Transverse colon (tissue), 4 donors: ENCODE measurements at regions not wholly inside any gene's neighbourhood (a gene's known extent, or its start where the extent isn't known, plus 50 kb on each side); places are given as distances from the start of the nearest gene placed in this dataset.

Experiments used
- DNase-seq: peaks from one replicate; pipeline ENCODE4 v3.0.0-alpha.2; 2019
- H3K27ac ChIP-seq, 4 donors: fragments of 200-600 bp; sonication (generic); 2 replicates each; pipeline ENCODE4 v1.5.1; 2016 to 2018; ENCODE audit warnings: inconsistent platforms in 4 of 4
- H3K27me3 ChIP-seq: fragments of 200-600 bp; sonication (generic); 2 replicates; pipeline ENCODE4 v1.5.1; 2017; ENCODE audit warnings: inconsistent platforms
- H3K36me3 ChIP-seq, 4 donors: fragments of 200-600 bp; sonication (generic); 2 replicates each; pipeline ENCODE4 v1.5.1; 2017 to 2019; ENCODE audit warnings: inconsistent platforms in 4 of 4
- H3K4me1 ChIP-seq, 4 donors: fragments of 200-600 bp; sonication (generic); 2 replicates each; pipeline ENCODE4 v1.5.1; 2017 to 2020; ENCODE audit warnings: inconsistent platforms in 4 of 4
- H3K4me3 ChIP-seq, 4 donors: fragments of 200-600 bp; sonication (generic); 1 replicate in 1 of 4; 2 replicates in 3 of 4; pipeline versions ENCODE4 v1.5.1 to v1.6.1; 2017 to 2019; ENCODE audit warnings: inconsistent platforms in 4 of 4
- H3K9me3 ChIP-seq, 2 donors: fragments of 200-600 bp; sonication (generic); 2 replicates each; pipeline ENCODE4 v1.5.1; 2017 to 2019; ENCODE audit warnings: inconsistent platforms in 2 of 2
- EP300 ChIP-seq: sonication (generic); formaldehyde crosslinking; IDR thresholded peaks from one replicate; pipeline ENCODE4 v1.6.1; 2017; ENCODE audit warnings: antibody characterized with exemption, low read depth
- POLR2A ChIP-seq: fragments of 450-650 bp; IDR thresholded peaks from one replicate; pipeline ENCODE4 v1.6.1; 2016; ENCODE audit warnings: antibody characterized with exemption, mild to moderate bottlenecking, moderate library complexity
- POLR2AphosphoS5 ChIP-seq, 3 donors: sonication (generic); formaldehyde crosslinking; IDR thresholded peaks; one replicate each; pipeline ENCODE4 v1.6.1; 2016; ENCODE audit warnings: antibody characterized with exemption in 3 of 3
- WGBS, 2 donors: methylation state at CpG; one replicate each; pipeline ENCODE4 v1.1.5; 2018; ENCODE audit warnings: low coverage in 1 of 2; 5-methylcytosine and 5-hydroxymethylcytosine counted together
- in situ Hi-C, 4 donors: fragments of 200-750 bp; cut with MboI; loops; one replicate each; pipeline versions ENCODE4 v1.15.0 to v1.15.1; 2017; ENCODE audit warnings: low sequenced_read_pairs in 3 of 4, low pct_ligation_motif_present in 1 of 4, low pct_unique_long_range_greater_than_20kb in 1 of 4
- intact Hi-C: fragments of 100-400 bp; cut with DNase I; formaldehyde crosslinking; loops from one replicate; pipeline ENCODE4 v1.15.1; 2023; ENCODE audit warnings: low total_unique reads
- TF ChIP-seq, protein P1 (sequence below), 5 experiments: fragments of 200-600 bp in 3 of 5; fragments of 450-650 bp in 2 of 5; sonication (generic) in 3 of 5; IDR thresholded peaks; 1 replicate in 2 of 5; 2 replicates in 3 of 5; pipeline ENCODE4 v1.5.1; 2016 to 2017; ENCODE audit warnings: antibody characterized with exemption in 5 of 5, inconsistent platforms in 3 of 5, mild to moderate bottlenecking in 2 of 5, moderate library complexity in 1 of 5

DNA sequence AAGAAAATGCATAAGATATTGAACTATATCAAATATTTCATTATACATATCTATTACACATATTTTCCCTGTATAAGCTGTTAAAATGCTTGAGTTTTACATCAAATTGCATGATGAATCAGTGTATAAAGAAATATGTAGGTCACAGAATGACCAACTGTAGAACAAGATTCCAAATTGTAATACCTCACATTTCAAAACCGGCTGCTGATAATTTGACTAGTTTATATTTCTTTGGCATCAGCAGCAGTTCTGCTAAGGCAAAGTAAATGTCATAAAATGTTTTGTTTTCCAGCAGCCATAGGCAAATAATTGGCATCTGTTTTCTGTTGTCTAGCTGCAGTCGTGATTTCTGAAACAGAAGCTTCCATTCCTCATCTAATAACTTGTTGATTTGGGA is 633.9 kb downstream of the ARL4A start:
- TF ChIP-seq, protein P1, sequence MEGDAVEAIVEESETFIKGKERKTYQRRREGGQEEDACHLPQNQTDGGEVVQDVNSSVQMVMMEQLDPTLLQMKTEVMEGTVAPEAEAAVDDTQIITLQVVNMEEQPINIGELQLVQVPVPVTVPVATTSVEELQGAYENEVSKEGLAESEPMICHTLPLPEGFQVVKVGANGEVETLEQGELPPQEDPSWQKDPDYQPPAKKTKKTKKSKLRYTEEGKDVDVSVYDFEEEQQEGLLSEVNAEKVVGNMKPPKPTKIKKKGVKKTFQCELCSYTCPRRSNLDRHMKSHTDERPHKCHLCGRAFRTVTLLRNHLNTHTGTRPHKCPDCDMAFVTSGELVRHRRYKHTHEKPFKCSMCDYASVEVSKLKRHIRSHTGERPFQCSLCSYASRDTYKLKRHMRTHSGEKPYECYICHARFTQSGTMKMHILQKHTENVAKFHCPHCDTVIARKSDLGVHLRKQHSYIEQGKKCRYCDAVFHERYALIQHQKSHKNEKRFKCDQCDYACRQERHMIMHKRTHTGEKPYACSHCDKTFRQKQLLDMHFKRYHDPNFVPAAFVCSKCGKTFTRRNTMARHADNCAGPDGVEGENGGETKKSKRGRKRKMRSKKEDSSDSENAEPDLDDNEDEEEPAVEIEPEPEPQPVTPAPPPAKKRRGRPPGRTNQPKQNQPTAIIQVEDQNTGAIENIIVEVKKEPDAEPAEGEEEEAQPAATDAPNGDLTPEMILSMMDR (IDR thresholded peaks at IDR 0.05), result no peak
- TF ChIP-seq EP300, result no peak
- TF ChIP-seq POLR2A, result no peak
- TF ChIP-seq POLR2AphosphoS5 (IDR thresholded peaks at IDR 0.05), result no peak
- H3K36me3 ChIP-seq, result no peaks in the 10 kb centered on the region
- H3K9me3 ChIP-seq, result no peaks in the 10 kb centered on the region
- in situ Hi-C loops (no loop called here), intact Hi-C loops (no loop called here)
- H3K27me3 ChIP-seq, result no peaks in the 10 kb centered on the region
- H3K27ac ChIP-seq, result no peak overlapping the region
- H3K4me1 ChIP-seq, result no peaks in the 10 kb centered on the region
- DNase-seq, result no peak
- no peak overlapping the region for H3K4me3 ChIP-seq
- WGBS, 2 donors, result 8 to 39% methylated on average over 2 of the region's 2 CpGs

DNA sequence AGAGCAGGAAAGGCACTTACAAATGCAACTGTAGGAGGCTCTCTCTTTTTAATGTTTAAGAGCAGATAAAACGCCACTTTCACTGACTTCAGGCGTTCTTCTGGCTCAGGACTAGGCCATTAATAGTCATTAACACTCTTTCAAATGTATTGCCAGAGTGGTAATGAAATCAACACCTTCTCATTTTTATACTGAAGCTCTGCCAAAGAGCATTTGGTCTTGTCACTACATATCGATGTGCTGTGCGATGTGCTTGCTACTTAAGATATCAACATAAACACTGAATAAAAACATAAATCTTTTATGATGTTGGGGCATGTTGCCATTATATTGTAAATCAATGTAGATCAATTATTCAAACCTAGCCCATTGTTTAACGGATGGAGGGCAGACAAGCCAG is 634.7 kb downstream of the ARL4A start:
- Histone ChIP-seq H3K27ac (no peak overlapping the region), H3K36me3 (no peaks in the 10 kb centered on the region), H3K27me3 (no peaks in the 10 kb centered on the region), H3K4me3 (no peak overlapping the region), H3K4me1 (no peaks in the 10 kb centered on the region), H3K9me3 (no peaks in the 10 kb centered on the region)
- WGBS, 2 donors, result 47 to 57% methylated on average over 4 to 5 of the region's 5 CpGs
- intact Hi-C loops (no loop called here), in situ Hi-C loops (no loop called here)
- DNase-seq, result no peak
- no peak for TF ChIP-seq POLR2A
- no peak for TF ChIP-seq POLR2AphosphoS5 (IDR thresholded peaks at IDR 0.05)
- no peak for TF ChIP-seq EP300
- TF ChIP-seq, protein P1 (IDR thresholded peaks at IDR 0.05), result no peak

DNA sequence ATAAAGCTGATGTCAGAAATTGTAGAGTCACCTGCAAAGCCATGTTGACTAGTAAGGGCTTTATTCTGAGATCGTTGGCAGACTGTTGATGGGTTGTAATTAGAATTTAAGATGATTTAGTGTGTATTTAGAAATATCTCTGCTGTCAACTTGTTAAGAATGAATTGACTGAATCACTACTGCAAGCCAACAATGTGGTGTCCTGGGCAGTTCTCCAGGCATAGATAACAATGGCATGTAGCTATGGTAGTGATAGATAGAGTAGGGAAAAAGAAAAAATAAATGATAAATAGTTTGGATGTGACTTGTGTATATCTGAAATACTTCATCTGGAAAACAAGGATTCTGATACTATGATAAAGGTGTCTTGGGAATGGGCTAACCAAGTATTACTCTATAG is 640.2 kb downstream of the ARL4A start:
- WGBS, 2 donors, result 48 to 50% methylated on average over 1 of the region's 1 CpG
- H3K9me3 ChIP-seq, result no peaks in the 10 kb centered on the region
- in situ Hi-C loops, result no loop called here
- TF ChIP-seq EP300, result no peak
- no peak for TF ChIP-seq POLR2A
- no peak for TF ChIP-seq POLR2AphosphoS5 (IDR thresholded peaks at IDR 0.05)
- TF ChIP-seq, protein P1 (IDR thresholded peaks at IDR 0.05), result no peak
- no peak overlapping the region for H3K4me3 ChIP-seq
- H3K36me3 ChIP-seq, result no peaks in the 10 kb centered on the region
- H3K27me3 ChIP-seq, result no peaks in the 10 kb centered on the region
- intact Hi-C loops, result no loop called here
- H3K27ac ChIP-seq, result no peak overlapping the region
- no peaks in the 10 kb centered on the region for H3K4me1 ChIP-seq
- DNase-seq, result no peak

DNA sequence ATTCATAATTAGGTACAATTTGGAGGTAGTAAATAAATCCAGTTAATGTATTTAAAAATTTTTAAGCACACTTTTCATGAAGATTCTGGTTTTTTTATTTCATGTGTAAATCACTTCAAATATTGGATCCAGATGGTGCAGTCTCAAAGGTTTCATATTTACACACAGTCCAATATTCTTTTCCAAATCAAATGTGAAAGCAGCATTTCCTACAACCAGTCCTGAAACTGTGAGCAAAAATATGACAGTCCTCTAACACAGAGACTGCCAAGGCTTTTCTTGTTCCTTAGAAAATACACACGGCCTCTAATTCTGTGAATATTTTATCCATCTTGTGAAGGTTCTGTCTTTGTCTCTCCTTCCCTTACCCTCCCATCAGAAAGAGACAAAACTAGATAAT is 645.9 kb downstream of the ARL4A start:
- Histone ChIP-seq H3K4me3 (no peak overlapping the region), H3K9me3 (no peaks in the 10 kb centered on the region), H3K27ac (no peak overlapping the region), H3K27me3 (no peaks in the 10 kb centered on the region), H3K4me1 (no peaks in the 10 kb centered on the region), H3K36me3 (no peaks in the 10 kb centered on the region)
- DNase-seq, result no peak
- intact Hi-C loops (no loop called here), in situ Hi-C loops (no loop called here)
- 60 to 63% methylated on average over 1 of the region's 1 CpG for WGBS, 2 donors
- TF ChIP-seq POLR2A, result no peak

DNA sequence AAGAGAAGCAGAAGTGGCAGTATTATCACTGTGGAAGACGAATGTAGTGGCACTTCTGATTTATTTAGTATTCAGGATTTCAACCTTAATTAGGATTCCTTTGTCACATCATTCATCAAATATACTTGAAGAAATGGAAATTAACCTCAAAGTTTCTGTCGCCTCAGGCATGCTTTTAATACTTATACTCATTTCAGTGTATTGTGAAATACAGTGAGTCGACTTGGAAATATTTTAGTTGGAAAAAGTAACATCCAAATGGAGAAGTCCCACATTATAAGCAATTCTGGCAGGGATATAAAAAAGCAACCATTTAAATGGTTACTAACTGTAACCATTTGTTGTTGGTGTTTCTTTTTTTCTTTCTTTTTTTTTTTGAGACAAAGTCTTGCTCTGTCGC is 648.8 kb downstream of the ARL4A start:
- no peak for TF ChIP-seq POLR2A
- Histone ChIP-seq H3K36me3 (no peaks in the 10 kb centered on the region), H3K9me3 (no peaks in the 10 kb centered on the region), H3K27me3 (no peaks in the 10 kb centered on the region), H3K4me3 (no peak overlapping the region), H3K27ac (no peak overlapping the region), H3K4me1 (no peaks in the 10 kb centered on the region)
- WGBS, 2 donors, result 67 to 75% methylated on average over 3 to 4 of the region's 4 CpGs
- in situ Hi-C loops, result no loop called here
- DNase-seq, result no peak
- intact Hi-C loops, result no loop called here
